ENCODE measurements at regions not wholly inside any gene's neighbourhood (a gene's known extent, or its start where the extent isn't known, plus 50 kb on each side); places are given as distances from the start of the nearest gene placed in this dataset.
"Not testable (repeated sequence)": the region's sequence is repeated elsewhere in the genome, so short reads cannot be mapped to it uniquely, and the experiment has no call there.

DNA sequence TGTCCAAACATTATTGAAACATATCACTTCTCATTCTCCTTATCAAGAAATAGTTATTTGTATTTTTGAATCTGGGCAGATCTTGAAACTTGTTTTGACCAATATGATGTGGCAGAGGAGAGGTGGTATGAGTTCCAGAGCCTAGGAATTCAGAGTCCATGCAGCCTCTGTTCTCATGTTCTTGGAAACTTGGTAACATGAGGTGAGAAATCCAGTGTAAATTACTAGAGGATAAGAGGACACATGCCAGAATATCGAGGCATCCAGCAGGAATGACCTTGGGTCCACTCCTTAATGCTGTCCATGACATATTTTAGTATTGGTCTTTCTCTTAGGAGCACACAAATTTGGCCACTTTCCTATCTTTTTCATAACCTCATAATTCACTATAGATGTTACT lies 1374.6 kb downstream of the FSCB start:
- TF ChIP-seq, protein P1, sequence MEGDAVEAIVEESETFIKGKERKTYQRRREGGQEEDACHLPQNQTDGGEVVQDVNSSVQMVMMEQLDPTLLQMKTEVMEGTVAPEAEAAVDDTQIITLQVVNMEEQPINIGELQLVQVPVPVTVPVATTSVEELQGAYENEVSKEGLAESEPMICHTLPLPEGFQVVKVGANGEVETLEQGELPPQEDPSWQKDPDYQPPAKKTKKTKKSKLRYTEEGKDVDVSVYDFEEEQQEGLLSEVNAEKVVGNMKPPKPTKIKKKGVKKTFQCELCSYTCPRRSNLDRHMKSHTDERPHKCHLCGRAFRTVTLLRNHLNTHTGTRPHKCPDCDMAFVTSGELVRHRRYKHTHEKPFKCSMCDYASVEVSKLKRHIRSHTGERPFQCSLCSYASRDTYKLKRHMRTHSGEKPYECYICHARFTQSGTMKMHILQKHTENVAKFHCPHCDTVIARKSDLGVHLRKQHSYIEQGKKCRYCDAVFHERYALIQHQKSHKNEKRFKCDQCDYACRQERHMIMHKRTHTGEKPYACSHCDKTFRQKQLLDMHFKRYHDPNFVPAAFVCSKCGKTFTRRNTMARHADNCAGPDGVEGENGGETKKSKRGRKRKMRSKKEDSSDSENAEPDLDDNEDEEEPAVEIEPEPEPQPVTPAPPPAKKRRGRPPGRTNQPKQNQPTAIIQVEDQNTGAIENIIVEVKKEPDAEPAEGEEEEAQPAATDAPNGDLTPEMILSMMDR (IDR thresholded peaks at IDR 0.05; ENCODE audit: low read depth, low read length), result no peak
- H3K4me3 ChIP-seq (replicated peaks in 1 of 2; ENCODE audit: low read depth in 2 of 2, low read length in 2 of 2), result no peak overlapping the region
- no peak for DNase-seq (ENCODE audit: low read depth in 2 of 2)

DNA sequence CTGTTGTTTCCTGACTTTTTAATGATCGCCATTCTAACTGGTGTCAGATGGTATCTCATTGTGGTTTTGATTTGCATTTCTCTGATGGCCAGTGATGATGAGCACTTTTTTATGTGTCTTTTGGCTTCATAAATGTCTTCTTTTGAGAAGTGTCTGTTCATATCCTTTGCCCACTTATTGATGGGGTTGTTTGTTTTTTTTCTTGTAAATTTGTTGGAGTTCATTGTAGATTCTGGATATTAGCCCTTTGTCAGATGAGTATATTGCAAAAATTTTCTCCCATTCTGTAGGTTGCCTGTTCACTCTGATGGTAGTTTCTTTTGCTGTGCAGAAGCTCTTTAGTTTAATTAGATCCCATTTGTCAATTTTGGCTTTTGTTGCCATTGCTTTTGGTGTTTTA lies 1378.7 kb downstream of the FSCB start:
- not testable (repeated sequence) for H3K4me3 ChIP-seq (replicated peaks in 1 of 2; ENCODE audit: low read depth in 2 of 2, low read length in 2 of 2); DNase-seq (ENCODE audit: low read depth in 2 of 2)

DNA sequence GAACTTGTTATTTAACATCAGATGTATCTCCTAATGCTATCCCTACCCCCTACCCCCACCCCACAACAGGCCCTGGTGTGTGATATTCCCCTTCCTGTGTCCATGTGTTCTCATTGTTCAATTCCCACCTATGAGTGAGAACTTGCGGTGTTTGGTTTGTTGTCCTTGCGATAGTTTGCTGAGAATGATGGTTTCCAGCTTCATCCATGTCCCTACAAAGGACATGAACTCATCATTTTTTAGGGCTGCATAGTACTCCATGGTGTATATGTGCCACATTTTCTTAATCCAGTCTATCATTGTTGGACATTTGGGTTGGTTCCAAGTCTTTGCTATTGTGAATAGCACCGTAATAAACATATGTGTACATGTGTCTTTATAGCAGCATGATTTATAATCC lies 1379.2 kb downstream of the FSCB start:
- not testable (repeated sequence) for H3K4me3 ChIP-seq (replicated peaks in 1 of 2; ENCODE audit: low read depth in 2 of 2, low read length in 2 of 2); DNase-seq (ENCODE audit: low read depth in 2 of 2)

GRCh38 chr14:43123544-43123943 lies 1383.5 kb downstream of the FSCB start:
- no peak overlapping the region for H3K4me3 ChIP-seq (replicated peaks in 1 of 2; ENCODE audit: low read depth in 2 of 2, low read length in 2 of 2)
- TF ChIP-seq, protein P1 (IDR thresholded peaks at IDR 0.05; ENCODE audit: low read depth, low read length), result no peak
- DNase-seq (ENCODE audit: low read depth in 2 of 2), result no peak

DNA sequence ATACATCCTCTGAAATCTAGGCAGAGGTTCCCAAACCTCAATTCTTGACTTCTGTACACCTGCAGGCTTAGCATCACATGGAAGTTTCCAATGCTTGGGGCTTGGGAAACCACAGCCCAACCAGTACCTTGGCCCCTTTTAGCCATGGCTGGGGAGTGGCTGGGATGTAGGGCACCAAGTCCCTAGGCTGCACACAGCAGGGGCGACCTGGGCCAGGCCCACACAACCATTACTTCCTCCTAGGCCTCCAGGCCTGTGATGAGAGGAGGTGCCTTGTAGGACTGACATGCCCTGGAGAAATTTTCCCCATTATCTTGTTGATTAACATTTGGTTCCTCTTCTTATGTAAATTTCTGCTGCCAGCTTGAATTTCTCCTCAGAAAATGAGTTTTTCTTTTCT lies 1387.4 kb downstream of the FSCB start:
- no peak for DNase-seq (ENCODE audit: low read depth in 2 of 2)
- H3K4me3 ChIP-seq (replicated peaks in 1 of 2; ENCODE audit: low read depth in 2 of 2, low read length in 2 of 2), result no peak overlapping the region
- TF ChIP-seq, protein P1 (IDR thresholded peaks at IDR 0.05; ENCODE audit: low read depth, low read length), result no peak

DNA sequence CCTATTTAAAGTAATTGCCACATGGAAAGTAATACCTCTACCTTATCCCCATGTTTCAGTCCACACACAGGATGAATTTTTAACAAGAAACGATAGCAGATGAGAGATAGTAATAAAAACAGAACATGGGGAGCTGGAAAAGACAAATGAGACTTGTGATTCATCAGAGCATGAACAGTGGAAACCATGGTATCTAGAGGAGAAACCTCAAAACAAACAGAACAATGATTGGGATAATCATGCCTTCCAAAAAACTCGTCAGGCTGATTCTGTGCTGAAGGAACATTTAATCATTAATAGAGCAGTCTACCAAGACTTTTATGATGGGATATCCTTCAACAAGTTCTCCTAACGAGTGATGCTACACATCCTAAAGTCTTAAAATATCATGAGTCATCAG lies 1390.7 kb downstream of the FSCB start:
- H3K4me3 ChIP-seq (replicated peaks in 1 of 2; ENCODE audit: low read depth in 2 of 2, low read length in 2 of 2), result no peak overlapping the region
- TF ChIP-seq, protein P1 (IDR thresholded peaks at IDR 0.05; ENCODE audit: low read depth, low read length), result no peak
- no peak for DNase-seq (ENCODE audit: low read depth in 2 of 2)

DNA sequence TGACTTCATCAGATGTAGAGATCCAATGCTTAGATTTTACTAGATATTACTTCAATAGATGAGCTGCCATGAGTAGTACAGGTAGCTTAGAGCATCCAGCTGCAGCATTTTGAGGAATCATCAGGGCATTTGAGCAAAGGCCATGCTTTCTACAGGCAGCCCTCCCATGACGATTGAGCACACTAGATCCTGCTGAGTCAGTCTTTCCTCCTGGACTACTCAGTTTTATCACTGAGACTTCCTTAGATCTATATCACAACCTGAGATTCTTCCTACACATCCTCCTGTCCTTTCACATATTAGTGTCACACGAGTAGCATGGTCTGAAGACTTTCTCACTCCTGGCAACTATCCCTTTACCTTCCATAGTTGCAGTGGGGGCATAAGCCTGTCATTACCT lies 1401.8 kb downstream of the FSCB start:
- DNase-seq (ENCODE audit: low read depth in 2 of 2), result no peak
- TF ChIP-seq, protein P1 (IDR thresholded peaks at IDR 0.05; ENCODE audit: low read depth, low read length), result no peak
- H3K4me3 ChIP-seq (replicated peaks in 1 of 2; ENCODE audit: low read depth in 2 of 2, low read length in 2 of 2), result no peak overlapping the region

DNA sequence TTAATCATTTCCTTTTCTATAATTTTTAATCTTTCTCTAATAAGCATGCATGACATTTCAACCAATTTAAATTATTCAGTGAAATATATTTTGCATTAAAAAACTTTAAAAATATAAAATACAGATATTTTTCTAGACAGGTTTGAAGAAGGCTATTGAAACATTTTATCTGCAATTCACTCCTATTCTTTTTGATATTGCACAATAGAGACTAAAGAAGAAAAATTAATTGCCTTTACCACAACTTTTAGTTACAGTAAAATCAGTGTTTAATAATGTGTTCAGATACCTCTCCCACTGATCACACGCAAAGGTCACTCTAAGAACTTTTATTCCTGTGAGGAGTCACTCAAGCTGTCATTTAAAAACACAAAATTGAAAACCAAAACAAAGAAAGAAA lies 1416.7 kb downstream of the FSCB start:
- DNase-seq (ENCODE audit: low read depth in 2 of 2), result no peak
- H3K4me3 ChIP-seq (replicated peaks in 1 of 2; ENCODE audit: low read depth in 2 of 2, low read length in 2 of 2), result no peak overlapping the region
- TF ChIP-seq, protein P1 (IDR thresholded peaks at IDR 0.05; ENCODE audit: low read depth, low read length), result no peak
